OCI-LY7 (cell line): ENCODE measurements at regions not wholly inside any gene's neighbourhood (a gene's known extent, or its start where the extent isn't known, plus 50 kb on each side); places are given as distances from the start of the nearest gene placed in this dataset.

Experiments used
- CTCF ChIP-seq: fragments of 200-600 bp; sonication (generic); conservative IDR thresholded peaks from 2 replicates; pipeline ENCODE4 v1.5.1; 2014; ENCODE audit warnings: mild to moderate bottlenecking, antibody characterized with exemption, low read length, moderate library complexity, mixed read lengths
- EZH2phosphoT487 ChIP-seq: fragments of 200-600 bp; sonication (generic); IDR thresholded peaks from 2 replicates; pipeline ENCODE4 v1.6.1; 2018; ENCODE audit warnings: low read depth, borderline replicate concordance, mild to moderate bottlenecking, mixed run types, antibody characterized with exemption, low read length, moderate library complexity, mixed read lengths

DNA sequence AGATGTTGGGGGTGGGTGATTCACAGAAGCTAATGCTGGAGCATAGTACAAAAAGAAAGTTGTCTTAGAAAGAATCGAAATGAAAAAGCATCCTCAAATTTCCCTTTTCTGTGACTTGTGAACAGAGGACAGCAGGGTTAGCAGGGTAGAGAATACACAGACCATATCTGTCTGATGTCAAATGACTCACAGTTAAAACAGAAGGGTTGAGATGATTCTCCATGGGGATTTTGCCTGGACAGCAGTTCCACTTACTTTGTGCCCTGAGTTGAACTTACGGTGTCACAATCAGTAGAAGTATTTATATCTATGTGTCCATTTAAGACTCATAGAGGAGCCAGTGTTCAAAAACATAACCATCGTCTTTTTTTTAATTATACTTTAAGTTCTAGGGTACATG lies 801.6 kb downstream of the KCTD16 start:
- TF ChIP-seq CTCF (no peak), EZH2phosphoT487 (no peak)
